8988T (cell line): ENCODE measurements at regions not wholly inside any gene's neighbourhood (a gene's known extent, or its start where the extent isn't known, plus 50 kb on each side); places are given as distances from the start of the nearest gene placed in this dataset.

Source experiments
- DNase-seq: peaks from one replicate; pipeline ENCODE4 v3.0.0; 2011

GRCh38 chrX:110847334-110847733 is 51.7 kb upstream of the CHRDL1 start:
- no peak for DNase-seq

- no peak for DNase-seq
Measured at GRCh38 chrX:110846071-110846470, 50.5 kb upstream of the CHRDL1 start.
